ENCODE measurements at regions not wholly inside any gene's neighbourhood (a gene's known extent, or its start where the extent isn't known, plus 50 kb on each side); places are given as distances from the start of the nearest gene placed in this dataset.

GRCh38 chr10:128180843-128181242 is 54.6 kb upstream of the MKI67 start:
- TF ChIP-seq CTCF (IDR thresholded peaks at IDR 0.05) (no peak), POLR2A (IDR thresholded peaks at IDR 0.05) (no peak)

Data from ovary (tissue), 3 donors.